GM23338 (cell line): ENCODE measurements at regions not wholly inside any gene's neighbourhood (a gene's known extent, or its start where the extent isn't known, plus 50 kb on each side); places are given as distances from the start of the nearest gene placed in this dataset.

Source experiments
- CTCF ChIP-seq, 2 experiments: fragments of 200-600 bp in 1 of 2; sonication (generic) in 1 of 2; conservative IDR thresholded peaks; 2 replicates each; pipeline versions ENCODE4 v1.5.1 to v1.6.1; 2016 to 2017; ENCODE audit warnings: antibody characterized with exemption in 2 of 2, low read depth in 2 of 2, mild to moderate bottlenecking in 2 of 2, moderate library complexity in 1 of 2
- NANOG ChIP-seq: IDR thresholded peaks from 2 replicates; pipeline ENCODE4 v1.6.1; 2016; ENCODE audit warnings: antibody characterized with exemption, borderline replicate concordance
- REST ChIP-seq: IDR thresholded peaks from one replicate; pipeline ENCODE4 v1.6.1; 2018; ENCODE audit warnings: antibody characterized with exemption; ENCODE audit not compliant: unreplicated experiment
- STAT1 ChIP-seq: IDR thresholded peaks from one replicate; pipeline ENCODE4 v1.6.1; 2016; ENCODE audit warnings: antibody characterized with exemption; ENCODE audit not compliant: unreplicated experiment
- ZNF462 ChIP-seq: fragments of 250-450 bp; sonication (Bioruptor Pico); IDR thresholded peaks from 2 replicates; pipeline ENCODE4 v1.5.0; 2020; ENCODE audit warnings: mild to moderate bottlenecking, moderate library complexity

GRCh38 chr7:130919316-130920103, 185.5 kb upstream of the KLF14 start (continued):
- no peak for TF ChIP-seq ZNF462 (CRISPR knock-in tag)
- no peak for TF ChIP-seq CTCF (conservative IDR thresholded peaks at IDR 0.05; ENCODE audit: low read depth in 2 of 2)
- TF ChIP-seq REST = no peak
- no peak for TF ChIP-seq STAT1
- no peak for TF ChIP-seq NANOG
